Naive thymus-derived CD8-positive, alpha-beta T cell (primary cell): ENCODE measurements at regions not wholly inside any gene's neighbourhood (a gene's known extent, or its start where the extent isn't known, plus 50 kb on each side); places are given as distances from the start of the nearest gene placed in this dataset.

Experiments
- ATAC-seq, 2 donors: fragments of 150-1000 bp; cut with Tn5 transposase in 1 of 2; sonication (Bioruptor Pico), chemical (Tn5 transposase) in 1 of 2; 1 replicate in 1 of 2; 2 replicates in 1 of 2; pipeline ENCODE4 v1.10.0; 2021; ENCODE audit warnings: mild to moderate bottlenecking in 2 of 2, moderate library complexity in 2 of 2
- POLR2A ChIA-PET: fragments of 350-600 bp; sonication (Branson Sonifier 250); formaldehyde crosslinking; loops from one replicate; lab custom pipeline; 2021; ENCODE audit warnings: antibody characterized with exemption; lab: Charles Lee
- DNase-seq, 10 donors: peaks; one replicate each; pipeline versions ENCODE4 v3.0.0 to v3.0.0-alpha.2; 2020 to 2022
- H3K27ac Mint-ChIP-seq, 10 donors: one replicate each; pipeline ENCODE4 v1.8.0; 2020 to 2022; ENCODE audit warnings: mild to moderate bottlenecking in 10 of 10, mixed read lengths in 10 of 10, moderate library complexity in 4 of 10, inconsistent platforms in 1 of 10
- H3K27me3 Mint-ChIP-seq, 5 donors: one replicate each; pipeline ENCODE4 v1.8.0; 2021 to 2022; ENCODE audit warnings: mixed read lengths in 5 of 5
- H3K36me3 Mint-ChIP-seq, 3 donors: one replicate each; pipeline ENCODE4 v1.8.0; 2020 to 2022; ENCODE audit warnings: mixed read lengths in 3 of 3, mild to moderate bottlenecking in 2 of 3, inconsistent platforms in 1 of 3
- H3K4me1 Mint-ChIP-seq, 4 donors: one replicate each; pipeline ENCODE4 v1.8.0; 2021 to 2022; ENCODE audit warnings: mixed read lengths in 4 of 4
- H3K4me3 Mint-ChIP-seq, 10 donors: one replicate each; pipeline ENCODE4 v1.8.0; 2020 to 2022; ENCODE audit warnings: mild to moderate bottlenecking in 10 of 10, mixed read lengths in 10 of 10, moderate library complexity in 6 of 10, inconsistent platforms in 1 of 10
- H3K9me3 Mint-ChIP-seq, 9 donors: one replicate each; pipeline ENCODE4 v1.8.0; 2020 to 2022; ENCODE audit warnings: mixed read lengths in 9 of 9, mild to moderate bottlenecking in 3 of 9, inconsistent platforms in 1 of 9, moderate library complexity in 1 of 9

DNA sequence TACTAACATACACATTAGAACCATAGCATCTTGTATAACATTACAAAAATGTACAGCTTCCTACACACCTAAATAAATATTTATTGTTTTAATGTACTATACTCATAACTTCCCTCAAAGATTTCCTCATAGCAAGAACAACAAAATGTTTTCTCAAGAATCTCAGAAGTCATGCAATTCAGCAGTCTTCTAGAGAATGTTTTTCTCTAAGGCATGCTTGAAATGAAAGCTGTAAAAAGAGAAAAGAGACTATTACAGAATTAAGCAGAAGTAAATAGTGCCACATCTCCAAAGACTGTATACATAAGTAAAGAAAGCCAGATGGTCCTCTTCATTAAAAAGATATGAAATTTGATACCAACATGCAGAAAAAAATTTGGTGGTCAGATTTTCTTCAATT, 672.2 kb downstream of the EPM2A start:
- no peaks in the 10 kb centered on the region for H3K4me1 Mint-ChIP-seq
- no peak overlapping the region for H3K27ac Mint-ChIP-seq
- no peak for DNase-seq
- peaks cover 2 to 26% (median 5%) of the 10 kb centered on the region in 5 donors for H3K27me3 Mint-ChIP-seq
- POLR2A ChIA-PET: no interaction called here
- H3K36me3 Mint-ChIP-seq: no peaks in the 10 kb centered on the region
- no peaks in the 10 kb centered on the region for H3K9me3 Mint-ChIP-seq
- no peak overlapping the region for H3K4me3 Mint-ChIP-seq
- no peak for ATAC-seq

DNA sequence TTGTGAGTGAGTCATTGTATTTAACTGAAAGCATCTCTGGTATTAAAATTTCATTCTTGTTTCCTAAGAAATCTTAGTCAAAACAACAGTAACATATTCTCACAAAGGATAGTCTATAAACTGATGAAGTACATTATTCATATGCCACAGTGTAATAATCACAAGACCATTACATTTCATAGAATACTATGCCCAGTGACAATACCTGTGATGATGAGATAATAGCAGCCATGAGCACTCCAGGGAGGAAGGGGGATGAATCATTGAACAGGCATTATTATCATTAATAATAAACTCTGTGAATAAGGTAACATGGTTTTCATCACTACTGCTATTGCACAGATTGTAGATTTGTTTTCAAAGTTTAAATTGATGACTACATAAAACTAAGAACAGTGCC, 667.9 kb downstream of the EPM2A start:
- Mint-ChIP-seq H3K9me3 (peaks cover 0 to 6% (median 0%) of the 10 kb centered on the region in 9 donors), H3K36me3 (no peaks in the 10 kb centered on the region), H3K27ac (no peak overlapping the region), H3K4me1 (no peaks in the 10 kb centered on the region), H3K4me3 (no peak overlapping the region), H3K27me3 (peaks cover 2 to 34% (median 13%) of the 10 kb centered on the region in 5 donors)
- POLR2A ChIA-PET: no interaction called here
- ATAC-seq: no peak
- DNase-seq: no peak

DNA sequence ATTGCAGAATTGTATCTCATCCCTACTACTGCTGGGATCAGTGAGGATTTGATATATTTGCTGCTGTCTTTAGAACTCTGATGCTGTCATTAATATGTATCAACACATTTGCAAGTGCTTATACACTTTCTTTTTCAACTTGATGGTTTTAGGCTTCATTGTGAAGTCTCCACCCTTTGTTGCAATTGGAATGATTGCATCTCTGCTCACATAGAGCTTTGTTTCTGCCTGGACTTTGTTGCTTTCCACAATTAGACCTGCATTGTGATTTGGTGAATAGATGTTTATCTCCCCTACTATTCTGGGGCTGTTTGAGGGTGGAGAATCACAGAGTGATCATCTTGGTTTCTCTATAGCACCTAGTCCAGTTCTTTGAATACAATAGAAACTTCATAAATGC, 666.7 kb downstream of the EPM2A start:
- DNase-seq (no peak), ATAC-seq (no peak)
- Mint-ChIP-seq H3K27ac (no peak overlapping the region), H3K4me1 (no peaks in the 10 kb centered on the region), H3K36me3 (no peaks in the 10 kb centered on the region), H3K27me3 (peaks cover 2 to 34% (median 13%) of the 10 kb centered on the region in 5 donors), H3K4me3 (no peak overlapping the region), H3K9me3 (peaks cover 0 to 6% (median 0%) of the 10 kb centered on the region in 9 donors)
- POLR2A ChIA-PET: no interaction called here

DNA sequence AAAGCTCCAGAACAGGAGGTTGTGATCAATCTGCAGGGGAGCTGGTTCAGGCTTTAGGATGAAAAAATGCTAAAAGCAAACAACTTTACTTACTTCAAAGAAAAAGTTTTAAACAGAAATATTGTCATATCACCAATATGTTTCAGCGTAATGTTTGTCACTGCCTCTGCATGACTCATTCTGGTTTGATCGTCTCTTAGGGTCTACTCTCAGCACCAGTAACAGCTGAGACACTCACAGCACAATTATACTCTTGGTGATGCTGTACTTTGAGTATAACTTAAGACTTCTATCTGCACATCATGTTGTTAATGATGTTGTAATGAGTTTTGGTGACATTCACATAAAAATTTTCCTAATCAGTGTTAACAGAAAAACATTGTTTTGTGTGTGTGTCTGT, 665.4 kb downstream of the EPM2A start:
- no peaks in the 10 kb centered on the region for H3K36me3 Mint-ChIP-seq
- ATAC-seq: no peak
- peaks cover 0 to 6% (median 0%) of the 10 kb centered on the region in 9 donors for H3K9me3 Mint-ChIP-seq
- H3K4me1 Mint-ChIP-seq: no peaks in the 10 kb centered on the region
- H3K27ac Mint-ChIP-seq: no peak overlapping the region
- H3K4me3 Mint-ChIP-seq: no peak overlapping the region
- H3K27me3 Mint-ChIP-seq: peaks cover 3 to 44% (median 16%) of the 10 kb centered on the region in 5 donors
- DNase-seq: no peak
- POLR2A ChIA-PET: no interaction called here

DNA sequence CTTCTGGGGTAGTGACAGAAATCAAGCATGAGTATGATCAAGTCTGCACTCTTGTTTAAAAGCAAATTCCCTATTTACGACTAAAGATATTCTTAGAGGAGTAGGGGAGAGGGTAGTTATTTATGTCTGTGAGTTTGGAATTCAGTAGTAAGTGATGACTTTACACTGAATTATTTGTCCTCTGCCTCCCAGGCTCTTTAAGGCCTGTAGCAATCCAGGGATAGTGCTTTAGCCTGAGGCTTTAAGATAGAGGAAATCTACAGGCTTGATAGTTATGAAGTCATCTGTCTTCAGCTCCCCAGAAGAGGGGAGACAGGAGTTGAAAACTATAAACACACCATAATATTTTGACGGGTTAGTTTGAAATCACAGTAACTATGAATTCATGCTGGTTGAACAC, 664.5 kb downstream of the EPM2A start:
- Mint-ChIP-seq H3K9me3 (peaks cover 0 to 6% (median 0%) of the 10 kb centered on the region in 9 donors), H3K27me3 (peaks cover 3 to 38% (median 22%) of the 10 kb centered on the region in 5 donors), H3K4me3 (no peak overlapping the region), H3K36me3 (no peaks in the 10 kb centered on the region), H3K27ac (no peak overlapping the region), H3K4me1 (peaks cover 0 to 5% (median 0%) of the 10 kb centered on the region in 4 donors)
- DNase-seq (no peak), ATAC-seq (no peak)
- POLR2A ChIA-PET: no interaction called here

DNA sequence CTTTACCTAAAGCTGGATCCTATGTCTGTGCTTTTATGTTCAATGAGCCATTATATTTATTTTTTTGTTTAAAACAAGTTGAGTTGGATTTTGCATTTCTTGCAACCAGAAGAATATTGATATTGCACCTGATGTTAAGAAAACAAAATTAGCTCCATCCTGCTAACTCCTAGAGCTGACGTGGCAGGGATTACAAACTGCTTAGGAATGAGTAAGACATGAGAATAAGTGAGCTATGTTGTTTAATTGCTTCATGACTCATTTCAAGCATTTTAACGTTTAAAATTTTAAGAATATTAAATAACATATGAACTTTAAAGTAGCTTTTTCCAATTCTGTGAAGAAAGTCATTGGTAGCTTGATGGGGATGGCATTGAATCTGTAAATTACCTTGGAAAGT, 663.5 kb downstream of the EPM2A start:
- peaks cover 1 to 28% (median 20%) of the 10 kb centered on the region in 5 donors for H3K27me3 Mint-ChIP-seq
- peaks cover 0 to 6% (median 0%) of the 10 kb centered on the region in 9 donors for H3K9me3 Mint-ChIP-seq
- DNase-seq (no peak), ATAC-seq (no peak)
- H3K36me3 Mint-ChIP-seq: no peaks in the 10 kb centered on the region
- no peak overlapping the region for H3K27ac Mint-ChIP-seq
- POLR2A ChIA-PET: no interaction called here
- H3K4me1 Mint-ChIP-seq: peaks cover 0 to 5% (median 0%) of the 10 kb centered on the region in 4 donors
- no peak overlapping the region for H3K4me3 Mint-ChIP-seq

DNA sequence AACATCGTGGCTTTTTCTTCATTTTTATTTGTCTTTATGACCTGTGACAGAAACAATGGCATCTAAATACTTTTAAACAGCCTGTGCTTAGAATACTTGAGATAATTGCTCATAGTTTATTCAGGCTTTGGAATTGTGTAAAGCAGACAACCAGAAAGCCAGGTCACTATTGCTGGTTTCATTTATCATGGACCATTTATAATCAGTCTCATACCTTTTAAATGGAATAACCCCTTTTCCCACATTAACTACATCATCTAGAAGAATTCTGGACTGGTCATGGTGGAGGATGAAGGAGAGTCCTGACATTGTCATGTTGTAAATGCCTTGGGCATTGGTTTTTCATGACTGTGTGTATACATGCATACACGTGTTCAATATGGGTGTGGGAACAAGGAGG, 661.5 kb downstream of the EPM2A start:
- DNase-seq (no peak), ATAC-seq (no peak)
- H3K27me3 Mint-ChIP-seq: peaks cover 1 to 17% (median 14%) of the 10 kb centered on the region in 5 donors
- peaks cover 0 to 5% (median 0%) of the 10 kb centered on the region in 4 donors for H3K4me1 Mint-ChIP-seq
- H3K9me3 Mint-ChIP-seq: peaks cover 0 to 6% (median 0%) of the 10 kb centered on the region in 9 donors
- H3K4me3 Mint-ChIP-seq: no peak overlapping the region
- no peaks in the 10 kb centered on the region for H3K36me3 Mint-ChIP-seq
- no peak overlapping the region for H3K27ac Mint-ChIP-seq
- POLR2A ChIA-PET: no interaction called here

DNA sequence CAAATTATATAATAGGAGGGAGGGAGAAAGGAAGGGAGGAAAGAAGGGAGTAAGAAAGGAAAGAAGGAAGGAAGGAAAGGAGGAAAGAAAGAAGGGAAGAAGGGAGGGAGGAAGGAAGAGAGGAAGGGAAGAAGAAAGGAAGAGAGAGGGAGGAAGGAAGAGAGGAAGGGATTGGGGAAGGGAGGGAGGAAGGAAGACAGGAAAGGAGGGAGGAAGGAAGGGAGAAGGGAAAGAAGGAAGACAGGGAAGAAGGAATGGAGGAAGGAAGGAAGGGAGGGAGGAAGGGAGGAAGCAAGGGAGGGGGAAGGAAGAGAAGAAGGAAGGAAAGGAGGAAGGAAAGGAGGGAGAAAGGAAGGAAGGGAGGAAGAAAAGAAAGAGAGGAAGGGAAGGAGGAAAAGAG, 660.5 kb downstream of the EPM2A start:
- H3K36me3 Mint-ChIP-seq: no peaks in the 10 kb centered on the region
- peaks cover 0 to 6% (median 0%) of the 10 kb centered on the region in 9 donors for H3K9me3 Mint-ChIP-seq
- peaks cover 0 to 5% (median 0%) of the 10 kb centered on the region in 4 donors for H3K4me1 Mint-ChIP-seq
- peaks cover 2 to 17% (median 9%) of the 10 kb centered on the region in 5 donors for H3K27me3 Mint-ChIP-seq
- ATAC-seq: no peak
- POLR2A ChIA-PET: no interaction called here
- DNase-seq: no peak
- no peak overlapping the region for H3K27ac Mint-ChIP-seq
- H3K4me3 Mint-ChIP-seq: no peak overlapping the region

DNA sequence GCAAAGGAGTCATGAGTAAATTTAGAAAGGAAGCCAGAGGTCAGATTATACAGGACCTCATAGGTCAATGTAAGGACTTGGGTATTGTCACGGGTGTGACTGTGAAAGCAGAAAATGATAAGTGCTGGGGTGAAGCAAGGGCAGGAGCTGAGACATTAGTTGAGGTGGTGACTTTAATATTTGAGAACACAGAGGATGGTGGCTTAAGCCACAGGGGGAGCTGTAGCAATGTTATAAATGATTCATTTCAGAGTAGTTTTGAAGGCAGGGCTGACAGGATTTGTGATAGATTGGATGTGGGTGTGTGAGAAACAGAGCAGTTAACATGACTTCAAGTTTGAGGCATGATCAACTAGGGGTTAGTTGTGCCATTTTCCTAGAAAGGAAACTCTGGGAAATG, 659.9 kb downstream of the EPM2A start:
- no peaks in the 10 kb centered on the region for H3K36me3 Mint-ChIP-seq
- no peak overlapping the region for H3K4me3 Mint-ChIP-seq
- H3K27ac Mint-ChIP-seq: no peak overlapping the region
- H3K9me3 Mint-ChIP-seq: peaks cover 0 to 6% (median 0%) of the 10 kb centered on the region in 9 donors
- POLR2A ChIA-PET: no interaction called here
- no peak for DNase-seq
- peaks cover 2 to 17% (median 8%) of the 10 kb centered on the region in 5 donors for H3K27me3 Mint-ChIP-seq
- ATAC-seq: no peak
- peaks cover 0 to 5% (median 0%) of the 10 kb centered on the region in 4 donors for H3K4me1 Mint-ChIP-seq

DNA sequence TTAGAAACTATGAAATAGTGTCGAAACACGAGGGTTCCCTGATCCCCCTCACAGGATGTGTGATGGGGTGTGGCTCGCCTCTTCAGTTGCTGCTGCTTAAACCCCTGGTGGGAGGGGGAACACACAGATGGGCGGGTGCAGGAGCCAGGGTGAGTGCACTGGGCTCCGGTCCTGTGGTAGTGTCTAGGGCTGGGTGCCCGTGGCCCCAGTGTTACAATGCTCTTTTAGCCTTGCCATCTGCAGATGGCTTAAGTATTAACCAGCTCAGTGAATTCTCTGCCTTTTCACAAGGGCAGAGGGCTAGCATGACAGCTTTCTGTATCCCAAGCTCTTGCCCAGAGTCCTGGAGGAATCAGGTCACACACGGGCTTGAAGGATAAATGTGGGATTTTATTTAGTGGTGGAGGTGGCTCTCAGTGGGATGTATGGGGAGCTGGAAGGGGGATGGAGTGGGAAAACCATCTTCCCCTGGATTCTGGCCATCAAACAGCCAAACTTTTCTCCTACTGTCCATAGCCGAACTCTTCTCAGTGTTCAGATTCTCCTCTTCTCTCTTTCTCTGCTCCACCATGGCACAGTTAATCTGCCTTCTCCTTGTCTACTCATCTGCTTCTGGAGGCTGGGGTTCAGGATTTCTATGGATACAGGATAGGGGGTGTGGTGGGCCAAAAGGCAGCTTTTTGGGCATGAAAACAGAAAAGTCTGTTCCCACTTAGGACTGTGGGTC, 659.0 kb downstream of the EPM2A start:
- Mint-ChIP-seq H3K4me1 (peaks cover 0 to 5% (median 0%) of the 10 kb centered on the region in 4 donors), H3K9me3 (peaks cover 0 to 6% (median 0%) of the 10 kb centered on the region in 9 donors), H3K36me3 (no peaks in the 10 kb centered on the region), H3K27ac (no peak overlapping the region), H3K27me3 (peaks cover 2 to 15% (median 5%) of the 10 kb centered on the region in 5 donors), H3K4me3 (no peak overlapping the region)
- ATAC-seq (no peak), DNase-seq (no peak)
- POLR2A ChIA-PET: no interaction called here

DNA sequence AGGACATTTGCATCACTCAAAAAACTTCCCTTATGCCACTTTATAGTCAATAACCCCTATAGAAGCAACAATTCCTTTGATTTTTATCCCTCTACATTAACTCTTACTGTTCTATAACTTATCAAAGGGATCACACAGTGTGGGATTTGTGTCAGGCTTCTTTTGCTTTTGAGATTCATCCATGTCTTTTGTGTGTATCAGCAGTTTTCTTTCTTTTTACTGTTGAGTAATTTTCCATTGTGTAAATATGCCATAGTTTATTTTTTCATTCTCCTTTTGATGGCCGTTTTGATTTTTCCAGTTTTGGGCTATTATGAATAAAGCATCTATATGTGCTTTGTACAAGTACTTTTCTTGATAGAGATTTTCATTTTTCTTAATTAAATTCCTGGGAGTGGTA, 657.9 kb downstream of the EPM2A start:
- POLR2A ChIA-PET: no interaction called here
- ATAC-seq: no peak

DNA sequence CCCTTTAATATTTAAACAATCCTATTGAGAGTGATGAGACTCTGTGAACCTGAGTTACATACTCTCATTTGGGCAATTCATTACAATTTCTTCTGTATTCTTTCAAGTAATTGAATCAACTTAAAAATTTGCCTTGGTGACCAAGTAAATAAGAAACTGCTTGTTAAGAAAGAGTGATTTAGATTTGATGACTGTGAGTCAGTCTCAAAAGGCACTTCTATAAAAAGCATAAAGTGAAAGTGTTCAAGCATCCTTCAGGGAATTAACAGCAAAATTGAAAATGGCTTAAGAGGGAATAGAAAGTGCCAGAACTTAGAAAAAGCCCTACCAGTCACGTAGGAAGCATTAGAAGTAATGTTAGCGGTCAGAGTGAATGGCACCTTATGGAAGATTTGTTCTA, 654.7 kb downstream of the EPM2A start:
- Mint-ChIP-seq H3K4me1 (no peaks in the 10 kb centered on the region), H3K36me3 (no peaks in the 10 kb centered on the region), H3K27ac (no peak overlapping the region), H3K27me3 (peaks cover 0 to 5% (median 2%) of the 10 kb centered on the region in 5 donors), H3K9me3 (no peaks in the 10 kb centered on the region), H3K4me3 (no peak overlapping the region)
- ATAC-seq (no peak), DNase-seq (no peak)
- POLR2A ChIA-PET: no interaction called here

More for the DNA sequence above, 657.9 kb downstream of the EPM2A start:
- Mint-ChIP-seq H3K27ac (no peak overlapping the region), H3K4me1 (peaks cover 0 to 5% (median 0%) of the 10 kb centered on the region in 4 donors), H3K9me3 (no peaks in the 10 kb centered on the region), H3K36me3 (no peaks in the 10 kb centered on the region), H3K27me3 (peaks cover 2 to 10% (median 5%) of the 10 kb centered on the region in 5 donors), H3K4me3 (no peak overlapping the region)
- DNase-seq: no peak

DNA sequence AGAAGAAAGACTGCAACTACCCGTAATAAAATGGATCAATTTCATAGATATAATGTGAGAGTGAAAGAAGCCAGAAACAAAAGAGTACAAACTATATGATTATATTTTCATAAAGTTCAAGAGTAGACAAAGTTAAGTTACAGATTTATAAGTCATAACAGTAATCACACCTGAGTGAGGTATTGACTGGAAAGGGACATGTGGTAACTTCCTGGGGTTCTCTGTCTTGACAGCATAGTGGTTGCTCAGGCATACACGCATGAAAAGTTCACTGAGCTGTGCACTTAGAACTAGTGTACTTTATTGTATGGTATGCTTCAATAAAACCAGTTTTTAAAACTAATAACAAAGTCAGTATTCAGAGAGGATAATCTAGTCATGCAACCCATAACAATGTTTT, 653.6 kb downstream of the EPM2A start:
- Mint-ChIP-seq H3K27me3 (peaks cover 0 to 11% (median 3%) of the 10 kb centered on the region in 5 donors), H3K9me3 (no peaks in the 10 kb centered on the region), H3K4me3 (no peak overlapping the region), H3K36me3 (no peaks in the 10 kb centered on the region), H3K4me1 (no peaks in the 10 kb centered on the region), H3K27ac (no peak overlapping the region)
- POLR2A ChIA-PET: no interaction called here
- ATAC-seq: no peak
- no peak for DNase-seq

DNA sequence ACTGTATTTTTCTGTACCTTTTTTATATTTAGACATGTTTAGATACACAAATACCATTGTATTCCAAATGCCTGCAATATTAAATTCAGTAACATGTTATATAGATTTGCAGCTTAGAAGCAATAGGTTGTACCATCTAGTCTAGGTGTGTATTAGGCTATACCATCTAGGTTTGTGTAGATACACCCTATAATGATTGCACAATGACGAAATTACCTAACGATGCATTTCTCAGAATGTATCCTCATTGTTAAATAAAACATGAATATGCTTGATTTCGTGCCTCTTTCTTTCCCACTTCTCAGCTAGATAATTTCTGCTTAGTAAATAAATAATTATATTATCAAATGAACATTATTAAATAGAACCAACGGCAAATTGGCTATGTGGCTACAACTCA, 653.0 kb downstream of the EPM2A start:
- ATAC-seq (no peak), DNase-seq (no peak)
- peaks cover 0 to 11% (median 3%) of the 10 kb centered on the region in 5 donors for H3K27me3 Mint-ChIP-seq
- H3K36me3 Mint-ChIP-seq: no peaks in the 10 kb centered on the region
- no peaks in the 10 kb centered on the region for H3K9me3 Mint-ChIP-seq
- POLR2A ChIA-PET: no interaction called here
- no peaks in the 10 kb centered on the region for H3K4me1 Mint-ChIP-seq
- H3K27ac Mint-ChIP-seq: no peak overlapping the region
- H3K4me3 Mint-ChIP-seq: no peak overlapping the region
